Stimulated activated CD8-positive, alpha-beta memory T cell treated with anti-CD3 and anti-CD28 coated beads, Interleukin-4, amount 100 ng/mL, for 1 hour (primary cell): ENCODE measurements at regions not wholly inside any gene's neighbourhood (a gene's known extent, or its start where the extent isn't known, plus 50 kb on each side); places are given as distances from the start of the nearest gene placed in this dataset.

Experiments used
- DNase-seq, 2 donors: peaks; one replicate each; pipeline ENCODE4 v3.0.0-alpha.2; 2020; ENCODE audit warnings: low read depth in 2 of 2, low spot score in 1 of 2

GRCh38 chr2:168338803-168339437 lies 91.5 kb upstream of the STK39 start:
- DNase-seq: no peak

- DNase-seq: no peak
Measured at GRCh38 chr2:168340931-168341330, 93.5 kb upstream of the STK39 start.

GRCh38 chr2:168343586-168343985 lies 96.2 kb upstream of the STK39 start:
- no peak for DNase-seq

GRCh38 chr2:168344706-168345105 lies 97.3 kb upstream of the STK39 start:
- no peak for DNase-seq

GRCh38 chr2:168345601-168346000 lies 98.2 kb upstream of the STK39 start:
- DNase-seq: no peak

GRCh38 chr2:168346725-168347477 lies 99.5 kb upstream of the STK39 start:
- peak; percentile 37 to 40 for DNase-seq

GRCh38 chr2:168348076-168348475 lies 100.7 kb upstream of the STK39 start:
- DNase-seq: no peak

GRCh38 chr2:168350380-168350779 lies 103.0 kb upstream of the STK39 start:
- no peak for DNase-seq

GRCh38 chr2:168353251-168353650 lies 102.8 kb upstream of the CERS6 start:
- no peak for DNase-seq

- DNase-seq: no peak
Measured at GRCh38 chr2:168354499-168354898, 101.6 kb upstream of the CERS6 start.

GRCh38 chr2:168355121-168355520 lies 101.0 kb upstream of the CERS6 start:
- DNase-seq: no peak

- no peak for DNase-seq
Measured at GRCh38 chr2:168355779-168356476, 100.1 kb upstream of the CERS6 start.

GRCh38 chr2:168356477-168356835 lies 99.6 kb upstream of the CERS6 start:
- no peak for DNase-seq

GRCh38 chr2:168357797-168358472 lies 98.1 kb upstream of the CERS6 start:
- no peak for DNase-seq

- DNase-seq: no peak
Measured at GRCh38 chr2:168359082-168359481, 97.0 kb upstream of the CERS6 start.

- no peak for DNase-seq
Measured at GRCh38 chr2:168363347-168364092, 92.6 kb upstream of the CERS6 start.

- no peak for DNase-seq
Measured at GRCh38 chr2:168365094-168365621, 90.9 kb upstream of the CERS6 start.

- DNase-seq: no peak
Measured at GRCh38 chr2:168369031-168369430, 87.0 kb upstream of the CERS6 start.

GRCh38 chr2:168371273-168372019 lies 84.6 kb upstream of the CERS6 start:
- DNase-seq: no peak

- no peak for DNase-seq
Measured at GRCh38 chr2:168373468-168373867, 82.6 kb upstream of the CERS6 start.
